Neural cell (in vitro differentiated cells): ENCODE measurements at regions not wholly inside any gene's neighbourhood (a gene's known extent, or its start where the extent isn't known, plus 50 kb on each side); places are given as distances from the start of the nearest gene placed in this dataset.

ENCODE experiments used
- CTCF ChIP-seq: fragments of 450-650 bp; IDR thresholded peaks from 2 replicates; pipeline ENCODE4 v1.5.1; 2014; ENCODE audit warnings: antibody characterized with exemption, mild to moderate bottlenecking, moderate library complexity; ENCODE audit not compliant: poor library complexity, severe bottlenecking
- EP300 ChIP-seq: fragments of 450-650 bp; conservative IDR thresholded peaks from 2 replicates; pipeline ENCODE4 v1.6.1; 2014; ENCODE audit warnings: antibody characterized with exemption, mild to moderate bottlenecking, moderate library complexity; ENCODE audit not compliant: poor library complexity, severe bottlenecking
- MXI1 ChIP-seq: fragments of 450-650 bp; conservative IDR thresholded peaks from 2 replicates; pipeline ENCODE4 v1.6.1; 2014; ENCODE audit warnings: antibody characterized with exemption, mild to moderate bottlenecking; ENCODE audit not compliant: poor library complexity, severe bottlenecking

GRCh38 chr7:80999100-80999499, 80.2 kb upstream of the SEMA3C start:
- TF ChIP-seq EP300 (no peak), CTCF (no peak), MXI1 (no peak)
